ENCODE measurements at regions not wholly inside any gene's neighbourhood (a gene's known extent, or its start where the extent isn't known, plus 50 kb on each side); places are given as distances from the start of the nearest gene placed in this dataset.

- DNase-seq = no peak
- WGBS, 2 donors = 37 to 43% methylated on average over 2 of the region's 2 CpGs
- peaks cover 0 to 8% (median 0%) of the 10 kb centered on the region in 4 donors for H3K27me3 ChIP-seq
These were observed 79.7 kb upstream of the FOXP4 start for GRCh38 chr6:41466437-41466990.

DNA sequence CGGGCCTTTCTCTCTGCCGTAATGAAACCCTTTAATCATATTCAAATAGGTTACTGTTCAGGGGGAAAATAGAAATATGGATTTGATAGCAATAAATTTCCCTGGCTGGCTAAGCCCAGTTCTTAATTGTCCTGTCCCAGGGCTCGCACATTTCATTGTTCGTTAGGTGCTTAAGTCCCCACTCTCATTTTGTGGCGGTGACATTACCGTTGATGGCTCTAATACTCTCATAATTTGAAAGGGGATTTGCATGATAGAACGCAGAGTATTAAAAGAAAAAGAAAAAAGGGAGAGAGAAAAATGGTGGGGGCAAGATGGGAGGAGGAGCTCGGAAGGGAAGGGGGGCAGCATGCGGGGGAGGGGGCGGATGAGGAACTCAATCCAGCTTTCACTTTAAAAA is 79.1 kb upstream of the FOXP4 start:
- peaks cover 0 to 8% (median 0%) of the 10 kb centered on the region in 4 donors for H3K27me3 ChIP-seq
- TF ChIP-seq EP300 (IDR thresholded peaks at IDR 0.05) = no peak
- TF ChIP-seq POLR2A (IDR thresholded peaks at IDR 0.05) = no peak
- no peak for TF ChIP-seq POLR2AphosphoS5 (IDR thresholded peaks at IDR 0.05)
- TF ChIP-seq CTCF (IDR thresholded peaks at IDR 0.05) = no peak
- 62 to 66% methylated on average over 10 of the region's 10 CpGs for WGBS, 2 donors
- H3K4me1 ChIP-seq = peaks cover 9 to 16% (median 14%) of the 10 kb centered on the region in 4 donors
- no peak for ATAC-seq (ENCODE audit: low FRiP score in 2 of 2)
- no peak for DNase-seq
- no peaks in the 10 kb centered on the region for H3K36me3 ChIP-seq
- no peaks in the 10 kb centered on the region for H3K9me3 ChIP-seq
- H3K4me3 ChIP-seq = no peak overlapping the region
- H3K27ac ChIP-seq = no peak overlapping the region

More at GRCh38 chr6:41466437-41466990, 79.7 kb upstream of the FOXP4 start:
- Histone ChIP-seq H3K36me3 (no peaks in the 10 kb centered on the region), H3K4me3 (no peak overlapping the region), H3K4me1 (peaks cover 9 to 16% (median 14%) of the 10 kb centered on the region in 4 donors), H3K27ac (no peak overlapping the region), H3K9me3 (no peaks in the 10 kb centered on the region)
- ATAC-seq (ENCODE audit: low FRiP score in 2 of 2) = no peak
- no peak for TF ChIP-seq POLR2AphosphoS5 (IDR thresholded peaks at IDR 0.05)

- DNase-seq (no peak), ATAC-seq (ENCODE audit: low FRiP score in 2 of 2) (no peak)
- no peaks in the 10 kb centered on the region for H3K36me3 ChIP-seq
- no peak overlapping the region for H3K27ac ChIP-seq
- 82 to 86% methylated on average over 11 to 16 of the region's 16 CpGs for WGBS, 2 donors
- H3K4me1 ChIP-seq = peaks cover 9 to 16% (median 14%) of the 10 kb centered on the region in 4 donors
- peaks cover 0 to 8% (median 0%) of the 10 kb centered on the region in 4 donors for H3K27me3 ChIP-seq
- H3K9me3 ChIP-seq = no peaks in the 10 kb centered on the region
- no peak overlapping the region for H3K4me3 ChIP-seq
- TF ChIP-seq POLR2A (IDR thresholded peaks at IDR 0.05) = no peak
These were observed 78.4 kb upstream of the FOXP4 start for GRCh38 chr6:41467627-41468404.

DNA sequence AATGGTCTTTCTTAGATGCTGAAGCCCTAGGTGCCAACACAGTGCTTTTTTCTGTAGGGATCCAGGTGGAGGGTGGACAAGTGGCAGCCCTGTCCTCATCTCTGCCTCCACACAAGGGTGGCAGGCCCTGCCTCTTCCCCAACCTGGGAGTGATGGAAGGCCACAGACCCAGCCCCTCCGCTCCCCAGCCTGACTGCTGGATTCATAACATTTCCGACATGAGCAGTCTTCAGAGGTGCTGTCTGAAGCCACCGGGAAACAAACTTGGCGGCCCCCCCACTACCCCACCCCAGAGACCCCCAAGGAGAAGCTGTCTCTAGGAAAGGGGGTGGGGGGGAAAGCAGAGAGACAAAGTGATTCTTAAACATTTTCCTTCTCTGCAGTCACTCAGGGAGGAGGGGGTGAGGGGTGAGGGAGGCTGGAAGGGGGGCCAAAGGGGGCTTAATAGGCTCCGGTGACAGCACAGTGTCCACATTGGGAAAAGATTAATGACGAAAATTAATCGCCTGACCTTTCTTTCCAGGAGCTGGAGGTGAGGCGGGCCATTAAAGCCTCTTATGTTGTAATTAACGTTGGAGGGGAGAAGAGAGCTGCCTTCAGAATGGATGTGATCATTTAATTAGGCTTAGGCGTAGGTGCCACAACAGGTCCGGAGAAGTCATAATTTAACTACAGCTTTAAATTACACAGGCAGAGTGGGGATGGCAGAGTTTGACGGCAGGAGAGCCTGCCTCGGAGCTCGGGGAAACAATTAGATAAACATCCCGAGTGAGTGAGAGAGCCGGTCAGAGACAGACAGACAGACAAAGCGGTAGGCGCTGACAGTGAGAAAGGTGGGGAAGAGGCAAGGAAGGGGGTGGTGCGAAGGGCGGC is 76.8 kb upstream of the FOXP4 start:
- peak overlapping the region in 3 of 4 donors; percentile 23 to 33 (median 25) for H3K4me3 ChIP-seq
- TF ChIP-seq CTCF (IDR thresholded peaks at IDR 0.05) = no peak
- no peak for TF ChIP-seq POLR2AphosphoS5 (IDR thresholded peaks at IDR 0.05)
- TF ChIP-seq POLR2A (IDR thresholded peaks at IDR 0.05) = no peak
- no peak for TF ChIP-seq EP300 (IDR thresholded peaks at IDR 0.05)

DNA sequence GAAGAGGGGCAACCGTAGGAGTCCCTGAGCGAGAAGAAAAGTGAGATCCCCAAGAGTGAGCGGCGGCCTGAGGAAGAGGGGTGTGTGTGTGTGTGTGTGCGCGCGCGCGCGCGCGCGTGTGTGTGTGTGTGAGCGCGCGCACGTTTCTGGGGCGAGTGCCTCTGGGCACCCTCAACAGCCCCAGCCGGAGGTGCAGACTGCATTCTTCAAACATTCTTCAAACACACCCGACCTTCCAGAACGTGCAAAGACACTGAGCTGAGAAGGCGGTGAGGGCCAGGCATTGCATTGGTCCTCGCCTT is 76.2 kb upstream of the FOXP4 start:
- H3K27ac ChIP-seq = no peak overlapping the region
- peak overlapping the region in 3 of 4 donors; percentile 23 to 33 (median 25) for H3K4me3 ChIP-seq
- peak; percentile 38 to 86 for DNase-seq
- H3K36me3 ChIP-seq = no peaks in the 10 kb centered on the region
- 2 to 11% methylated on average over 14 to 23 of the region's 23 CpGs for WGBS, 2 donors
- peaks cover 9 to 16% (median 14%) of the 10 kb centered on the region in 4 donors for H3K4me1 ChIP-seq
- TF ChIP-seq CTCF (IDR thresholded peaks at IDR 0.05) (no peak), POLR2AphosphoS5 (IDR thresholded peaks at IDR 0.05) (no peak), EP300 (IDR thresholded peaks at IDR 0.05) (no peak), POLR2A (IDR thresholded peaks at IDR 0.05) (no peak)
- peak; percentile 38 to 60 for ATAC-seq (ENCODE audit: low FRiP score in 2 of 2)
- no peaks in the 10 kb centered on the region for H3K9me3 ChIP-seq
- H3K27me3 ChIP-seq = peaks cover 0 to 8% (median 0%) of the 10 kb centered on the region in 4 donors

More for the DNA sequence above, 76.8 kb upstream of the FOXP4 start:
- ATAC-seq (ENCODE audit: low FRiP score in 2 of 2) = no peak
- no peak for DNase-seq
- Histone ChIP-seq H3K9me3 (no peaks in the 10 kb centered on the region), H3K36me3 (no peaks in the 10 kb centered on the region), H3K27me3 (peaks cover 0 to 8% (median 0%) of the 10 kb centered on the region in 4 donors), H3K27ac (no peak overlapping the region), H3K4me1 (peaks cover 9 to 16% (median 14%) of the 10 kb centered on the region in 4 donors)
- 43 to 44% methylated on average over 20 of the region's 20 CpGs for WGBS, 2 donors

All from upper lobe of left lung (tissue), 6 donors.